ENCODE measurements at regions not wholly inside any gene's neighbourhood (a gene's known extent, or its start where the extent isn't known, plus 50 kb on each side); places are given as distances from the start of the nearest gene placed in this dataset.

GRCh38 chr7:69169386-69169785 lies 428.9 kb upstream of the AUTS2 start:
- no peak for TF ChIP-seq CTCF (IDR thresholded peaks at IDR 0.05; ENCODE audit: control extremely low read depth, extremely low read depth, low read depth, missing control alignments)
- no peak for DNase-seq (ENCODE audit: extremely low spot score)
- ChIA-PET CTCF (no interaction called here), POLR2A (no interaction called here)

- no peak for DNase-seq (ENCODE audit: extremely low spot score)
- POLR2A ChIA-PET = no interaction called here
- no peak for TF ChIP-seq CTCF (IDR thresholded peaks at IDR 0.05; ENCODE audit: control extremely low read depth, extremely low read depth, low read depth, missing control alignments)
- CTCF ChIA-PET = no interaction called here
Observed at GRCh38 chr7:69172357-69173077, 425.8 kb upstream of the AUTS2 start.

GRCh38 chr7:69173341-69173740 lies 424.9 kb upstream of the AUTS2 start:
- POLR2A ChIA-PET = no interaction called here
- DNase-seq (ENCODE audit: extremely low spot score) = no peak
- CTCF ChIA-PET = interaction anchor here (1.3 kb wide), 1 partner anchor 16 kb away, joined by 3 read pairs; no protein-coding TSS in a partner anchor
- no peak for TF ChIP-seq CTCF (IDR thresholded peaks at IDR 0.05; ENCODE audit: control extremely low read depth, extremely low read depth, low read depth, missing control alignments)

GRCh38 chr7:69173846-69174245 lies 424.4 kb upstream of the AUTS2 start:
- ChIA-PET POLR2A (no interaction called here), CTCF (interaction anchor here (1.1 to 1.3 kb wide), 2 partner anchors 16 to 33 kb away, joined by 3 read pairs; no protein-coding TSS in a partner anchor)
- no peak for TF ChIP-seq CTCF (IDR thresholded peaks at IDR 0.05; ENCODE audit: control extremely low read depth, extremely low read depth, low read depth, missing control alignments)
- DNase-seq (ENCODE audit: extremely low spot score) = no peak

GRCh38 chr7:69176841-69177240 lies 421.4 kb upstream of the AUTS2 start:
- CTCF ChIA-PET = no interaction called here
- POLR2A ChIA-PET = no interaction called here
- no peak for TF ChIP-seq CTCF (IDR thresholded peaks at IDR 0.05; ENCODE audit: control extremely low read depth, extremely low read depth, low read depth, missing control alignments)
- no peak for DNase-seq (ENCODE audit: extremely low spot score)

GRCh38 chr7:69177461-69177861 lies 420.8 kb upstream of the AUTS2 start:
- TF ChIP-seq CTCF (IDR thresholded peaks at IDR 0.05; ENCODE audit: control extremely low read depth, extremely low read depth, low read depth, missing control alignments) = no peak
- DNase-seq (ENCODE audit: extremely low spot score) = no peak
- ChIA-PET POLR2A (no interaction called here), CTCF (interaction anchor here (1.5 kb wide), 1 partner anchor 13 kb away, joined by 6 read pairs; no protein-coding TSS in a partner anchor)
